GM23248 (cell line): ENCODE measurements at regions not wholly inside any gene's neighbourhood (a gene's known extent, or its start where the extent isn't known, plus 50 kb on each side); places are given as distances from the start of the nearest gene placed in this dataset.

ENCODE experiments used
- EZH2 ChIP-seq: fragments of 200-600 bp; sonication (generic); IDR thresholded peaks from 2 replicates; pipeline ENCODE4 v1.6.1; 2018; ENCODE audit warnings: antibody characterized with exemption, mild to moderate bottlenecking; ENCODE audit not compliant: insufficient read depth, poor library complexity, severe bottlenecking
- EZH2phosphoT487 ChIP-seq: fragments of 200-600 bp; sonication (generic); IDR thresholded peaks from 2 replicates; pipeline ENCODE4 v1.6.1; 2018; ENCODE audit warnings: antibody characterized with exemption, moderate library complexity, mild to moderate bottlenecking, low read depth; ENCODE audit not compliant: insufficient read depth

DNA sequence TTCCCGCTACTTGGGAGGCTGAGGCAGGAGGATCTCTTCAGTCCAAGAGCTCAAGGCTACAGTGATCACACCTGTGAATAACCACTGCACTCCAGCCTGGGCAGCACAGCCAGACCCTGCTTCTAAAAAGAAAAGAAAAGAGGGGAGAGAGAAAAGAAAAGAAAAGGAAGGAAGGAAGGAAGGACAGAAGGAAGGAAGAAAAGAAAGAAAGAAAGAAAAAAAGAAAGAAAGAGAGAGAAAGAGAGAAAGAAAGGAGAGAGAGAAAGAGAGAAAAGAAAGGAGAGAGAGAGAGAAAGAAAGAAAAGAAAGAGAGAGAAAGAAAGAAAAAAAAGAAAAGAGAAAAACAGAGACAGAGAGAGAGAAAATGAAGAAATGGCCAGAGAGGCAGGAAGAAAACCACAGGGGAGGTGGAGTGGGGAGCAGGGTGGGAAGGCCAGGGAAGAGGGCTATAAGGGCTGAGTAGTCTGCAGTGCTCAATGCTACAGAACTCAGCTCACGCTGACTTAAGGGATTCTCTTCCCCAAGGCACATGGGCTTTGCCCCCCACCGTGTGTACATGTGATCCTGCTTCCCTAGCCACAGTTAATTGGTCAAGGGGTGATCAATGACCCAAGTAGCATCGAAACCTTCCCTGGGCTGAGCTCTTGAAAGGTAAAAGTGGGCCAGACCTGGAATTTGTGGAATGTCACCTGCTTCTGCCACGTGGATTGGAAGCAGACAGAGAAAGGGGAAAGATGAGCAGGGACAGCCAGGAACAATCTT, 90.4 kb upstream of the TMCC3 start:
- TF ChIP-seq EZH2phosphoT487 (no peak), EZH2 (no peak)
